ENCODE measurements at regions not wholly inside any gene's neighbourhood (a gene's known extent, or its start where the extent isn't known, plus 50 kb on each side); places are given as distances from the start of the nearest gene placed in this dataset.
"Not testable (repeated sequence)": the region's sequence is repeated elsewhere in the genome, so short reads cannot be mapped to it uniquely, and the experiment has no call there.

GRCh38 chr2:61774351-61774750 is 79.5 kb downstream of the FAM161A start:
- no peak for DNase-seq (ENCODE audit: low spot score)

GRCh38 chr2:61771904-61772845 is 81.7 kb downstream of the FAM161A start:
- DNase-seq (ENCODE audit: low spot score): no peak

GRCh38 chr2:61770746-61771145 is 83.1 kb downstream of the FAM161A start:
- DNase-seq (ENCODE audit: low spot score): no peak

GRCh38 chr2:61770298-61770697 is 83.6 kb downstream of the FAM161A start:
- no peak for DNase-seq (ENCODE audit: low spot score)

- no peak for DNase-seq (ENCODE audit: low spot score)
These were observed 84.7 kb downstream of the FAM161A start for GRCh38 chr2:61769093-61769675.

GRCh38 chr2:61764035-61764800 is 89.6 kb downstream of the FAM161A start:
- DNase-seq (ENCODE audit: low spot score): peak; percentile 92

GRCh38 chr2:61763605-61764034 is 90.2 kb downstream of the FAM161A start:
- peak; percentile 75 for DNase-seq (ENCODE audit: low spot score)

GRCh38 chr2:61762292-61762691 is 91.6 kb downstream of the FAM161A start:
- no peak for DNase-seq (ENCODE audit: low spot score)

GRCh38 chr2:61759718-61760117 is 94.1 kb downstream of the FAM161A start:
- peak; percentile 27 for DNase-seq (ENCODE audit: low spot score)

GRCh38 chr2:61759005-61759404 is 94.9 kb downstream of the FAM161A start:
- no peak for DNase-seq (ENCODE audit: low spot score)

GRCh38 chr2:61758159-61758558 is 95.7 kb downstream of the FAM161A start:
- no peak for DNase-seq (ENCODE audit: low spot score)

GRCh38 chr2:61753512-61753911 is 100.3 kb downstream of the FAM161A start:
- DNase-seq (ENCODE audit: low spot score): no peak

GRCh38 chr2:61750624-61751023 is 103.2 kb downstream of the FAM161A start:
- DNase-seq (ENCODE audit: low spot score): no peak

GRCh38 chr2:61742955-61743354 is 110.9 kb downstream of the FAM161A start:
- no peak for DNase-seq (ENCODE audit: low spot score)

- DNase-seq (ENCODE audit: low spot score): no peak
These were observed 116.0 kb downstream of the FAM161A start for GRCh38 chr2:61737841-61738240.

- no peak for DNase-seq (ENCODE audit: low spot score)
These were observed 116.9 kb downstream of the FAM161A start for GRCh38 chr2:61736953-61737352.

GRCh38 chr2:61733563-61733962 is 120.3 kb downstream of the FAM161A start:
- no peak for DNase-seq (ENCODE audit: low spot score)

GRCh38 chr2:61732787-61733186 is 121.1 kb downstream of the FAM161A start:
- DNase-seq (ENCODE audit: low spot score): no peak

GRCh38 chr2:61727746-61728145 is 126.1 kb downstream of the FAM161A start:
- DNase-seq (ENCODE audit: low spot score): peak; percentile 8

GRCh38 chr2:61726456-61727209 is 127.2 kb downstream of the FAM161A start:
- DNase-seq (ENCODE audit: low spot score): no peak

- not testable (repeated sequence) for DNase-seq (ENCODE audit: low spot score)
These were observed 130.5 kb downstream of the FAM161A start for GRCh38 chr2:61723364-61723763.

- DNase-seq (ENCODE audit: low spot score): no peak
These were observed 131.1 kb downstream of the FAM161A start for GRCh38 chr2:61722800-61723199.
